ENCODE measurements at regions not wholly inside any gene's neighbourhood (a gene's known extent, or its start where the extent isn't known, plus 50 kb on each side); places are given as distances from the start of the nearest gene placed in this dataset.
"Not testable (repeated sequence)": the region's sequence is repeated elsewhere in the genome, so short reads cannot be mapped to it uniquely, and the experiment has no call there.

DNA sequence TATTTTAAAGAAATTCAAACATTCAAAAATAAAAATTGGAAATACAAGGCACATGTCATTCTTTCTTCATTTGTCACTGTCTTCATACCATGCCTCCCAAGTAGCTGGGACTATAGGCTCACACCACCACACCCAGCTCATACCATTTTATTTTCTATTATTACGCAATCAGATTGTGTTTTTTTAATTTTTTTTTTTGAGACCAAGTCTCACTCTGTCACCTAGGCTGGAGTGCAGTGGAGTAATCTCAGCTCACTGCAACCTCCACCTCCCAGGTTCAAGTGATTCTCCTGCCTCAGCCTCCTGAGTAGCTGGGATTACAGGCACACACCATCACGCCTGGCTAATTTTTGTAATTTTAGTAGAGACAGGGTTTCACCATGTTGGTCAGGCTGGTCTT, 526.1 kb downstream of the DTWD2 start:
- not testable (repeated sequence) for DNase-seq

DNA sequence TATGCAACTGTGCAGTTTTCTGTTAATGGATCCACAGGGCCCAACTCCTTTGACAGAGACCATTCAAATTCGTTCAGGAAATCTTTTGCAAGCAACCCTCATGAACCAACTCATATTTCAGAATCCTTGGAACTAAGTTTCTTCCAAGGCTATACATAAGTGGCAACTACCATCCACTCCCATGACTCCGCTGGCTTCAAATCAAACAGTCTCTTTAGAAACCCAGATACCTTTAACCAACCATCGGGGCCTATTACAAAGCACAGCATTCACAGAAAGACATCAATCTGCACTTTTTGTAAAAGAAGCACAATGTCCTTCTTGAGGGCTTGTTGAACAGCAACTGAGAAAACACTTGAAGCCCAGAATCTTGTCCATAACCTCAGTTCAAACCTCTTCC, 526.9 kb downstream of the DTWD2 start:
- DNase-seq = no peak

DNA sequence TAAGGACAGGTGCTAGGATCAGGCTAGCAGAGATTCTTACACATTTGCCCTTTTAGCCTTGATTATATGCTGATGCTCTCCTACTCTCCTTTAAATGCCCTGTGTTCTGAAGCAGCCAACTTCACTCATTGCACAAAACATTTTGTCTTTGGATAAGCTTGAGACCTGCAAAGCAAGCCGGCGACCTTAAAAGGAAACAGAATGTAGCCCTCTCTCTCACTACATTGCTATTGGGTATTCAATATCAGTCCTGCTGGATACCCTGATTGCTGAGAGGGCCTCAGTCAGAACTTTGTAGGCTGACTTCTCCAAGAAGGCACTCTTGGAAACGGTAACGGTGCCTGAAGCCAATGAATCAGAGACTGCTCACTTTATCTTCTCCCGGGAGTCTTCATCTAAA, 528.9 kb downstream of the DTWD2 start:
- no peak for DNase-seq

DNA sequence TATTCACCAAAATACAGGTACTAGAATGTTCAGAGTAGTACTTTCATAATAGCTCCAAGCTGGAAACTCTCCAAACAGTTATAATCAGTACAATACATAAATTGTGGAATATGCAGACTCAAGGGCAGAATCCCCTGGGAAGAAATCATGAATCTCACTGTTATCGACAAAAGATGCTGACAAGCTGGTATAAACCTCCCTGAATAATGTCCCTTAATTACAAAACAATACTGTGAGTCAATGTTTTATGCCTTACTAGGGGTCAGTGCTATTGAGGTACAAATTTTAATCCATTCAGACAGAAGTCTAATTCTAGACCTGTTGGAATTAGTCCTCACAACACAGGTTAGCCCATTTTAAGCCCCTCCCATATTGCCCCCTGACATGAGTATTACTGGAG, 532.3 kb downstream of the DTWD2 start:
- no peak for DNase-seq

DNA sequence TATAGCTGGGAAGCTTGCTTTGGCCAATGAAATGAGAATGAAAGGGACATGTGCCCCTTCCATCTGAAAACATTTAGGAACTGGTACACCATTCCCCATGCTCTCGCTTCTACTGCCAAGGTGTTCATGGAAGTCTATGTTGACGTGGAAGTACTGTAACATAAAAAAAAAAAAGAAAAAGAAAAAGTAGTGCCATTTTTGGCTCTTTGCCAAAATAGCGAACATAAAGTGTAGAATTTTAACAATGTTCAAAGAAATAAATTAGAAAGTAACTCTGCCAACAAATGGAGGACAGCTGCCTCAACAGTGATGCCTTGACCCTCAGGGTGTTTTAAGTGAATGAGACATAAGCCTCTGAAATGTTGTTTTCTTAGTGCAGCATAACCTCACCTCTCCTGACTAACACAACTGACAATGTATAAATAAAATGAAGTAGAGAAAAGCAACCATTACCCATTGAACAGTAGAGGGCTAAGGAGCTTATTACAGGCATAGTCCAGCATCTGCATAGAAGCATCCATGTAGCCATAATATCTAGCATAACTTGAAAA, 536.6 kb downstream of the DTWD2 start:
- no peak for DNase-seq

DNA sequence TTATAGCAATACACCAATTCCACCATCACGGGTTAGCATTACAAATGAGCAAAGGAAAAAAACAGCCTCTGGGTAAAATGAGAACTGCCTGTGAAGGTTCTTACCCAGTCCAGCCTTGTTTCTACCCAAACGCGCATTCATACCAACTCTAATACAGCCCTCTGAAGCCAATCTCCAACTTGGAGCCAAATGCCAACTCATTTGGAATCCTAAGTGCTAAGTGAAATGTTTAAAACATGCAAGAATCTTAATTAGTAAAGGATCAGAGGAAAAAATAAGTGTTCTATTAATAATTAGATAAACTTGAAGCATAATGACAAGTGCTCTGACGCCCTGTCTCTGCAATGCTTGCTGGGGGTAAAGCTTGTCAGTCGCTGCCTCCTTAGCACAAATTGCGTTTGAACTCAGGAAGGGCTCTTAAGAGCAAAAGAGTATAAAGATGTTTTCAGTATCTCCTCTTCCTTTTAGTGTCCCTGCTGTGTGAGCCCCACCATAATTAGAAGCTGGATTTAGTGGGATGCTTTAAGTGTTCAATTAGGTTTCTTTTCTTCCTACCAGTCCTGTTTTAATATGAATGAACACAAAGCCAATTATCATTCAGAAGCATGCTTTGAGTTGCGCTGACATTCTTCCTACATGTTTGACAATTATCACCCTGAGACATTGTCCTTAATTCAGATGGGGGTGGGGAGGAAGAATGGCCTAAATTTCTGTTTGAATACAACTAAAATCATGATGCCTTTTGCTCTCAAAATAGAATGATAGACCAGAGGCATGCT, 537.6 kb downstream of the DTWD2 start:
- DNase-seq = no peak

DNA sequence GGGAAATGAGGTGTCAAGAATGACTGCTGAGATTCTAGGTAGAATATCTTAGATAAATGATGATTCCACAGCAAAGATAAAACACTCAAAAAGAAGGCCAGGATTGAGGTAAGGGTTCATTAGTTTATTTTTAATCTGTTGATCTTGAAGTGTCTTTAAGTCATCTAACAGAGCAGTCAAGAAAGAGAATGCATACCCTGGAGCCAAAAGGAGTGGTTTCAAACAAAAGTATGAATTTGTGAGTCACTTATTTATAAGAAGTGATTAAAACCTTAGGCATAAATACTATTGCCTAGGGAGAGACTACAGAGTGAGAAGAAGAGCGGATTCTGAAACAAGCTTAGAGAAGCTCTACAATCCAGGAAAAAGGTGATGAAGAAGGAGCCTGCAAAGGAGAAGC, 541.0 kb downstream of the DTWD2 start:
- DNase-seq = no peak

DNA sequence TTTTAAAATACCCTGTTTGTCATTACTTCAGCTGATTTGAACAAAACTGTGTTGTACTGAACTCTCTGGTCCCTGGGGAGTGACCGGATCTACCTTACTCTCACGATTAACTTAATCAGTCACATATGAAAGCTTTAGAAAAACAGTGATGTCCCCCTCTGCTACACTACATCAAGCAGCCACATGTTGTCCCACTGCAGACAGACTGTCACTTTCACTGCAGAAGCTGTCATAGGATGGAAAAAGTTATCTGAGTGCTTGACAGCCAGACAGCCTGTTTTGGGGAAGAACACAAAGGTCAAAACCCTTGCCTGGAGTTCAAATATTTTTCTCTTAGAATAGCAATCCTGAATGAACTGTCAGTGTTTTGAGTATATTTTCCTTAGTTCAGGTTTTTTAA, 546.4 kb downstream of the DTWD2 start:
- no peak for DNase-seq

DNA sequence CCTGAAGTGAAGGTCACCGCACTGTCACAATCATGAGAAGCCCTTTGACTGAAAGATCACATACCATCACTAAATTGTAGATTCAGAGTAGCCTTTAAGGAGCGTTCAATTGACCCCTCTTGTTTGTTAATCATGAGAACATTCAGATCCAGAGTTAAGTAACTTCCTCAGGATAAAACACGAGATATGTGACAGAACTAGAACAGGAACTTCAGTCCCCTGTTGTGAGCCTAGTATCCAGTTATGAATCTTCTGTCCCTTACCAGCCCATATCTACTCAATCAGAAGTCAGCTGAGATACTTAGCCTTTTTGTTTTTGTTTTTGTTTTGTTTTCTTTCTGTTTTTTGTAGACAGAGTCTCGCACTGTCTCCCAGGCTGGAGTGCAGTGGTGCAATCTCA, 547.3 kb downstream of the DTWD2 start:
- DNase-seq = no peak

DNA sequence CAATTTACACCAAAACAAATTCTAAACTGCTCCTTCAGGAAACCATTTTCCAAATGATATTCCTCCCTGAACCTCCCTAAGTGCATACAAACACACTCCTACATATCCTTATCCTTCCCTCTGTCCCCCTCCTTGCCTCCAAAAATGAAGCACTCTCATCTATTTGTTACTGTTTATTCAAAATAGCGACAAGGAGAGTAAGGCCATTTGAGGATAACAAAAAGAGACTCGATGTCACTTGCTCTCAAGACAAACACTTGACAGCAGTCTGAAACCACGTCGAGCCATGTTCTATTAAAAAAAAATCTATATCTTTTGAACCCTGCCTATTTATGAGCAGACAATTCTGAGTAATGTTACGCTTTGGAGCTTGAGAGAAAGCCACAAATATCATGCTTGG, 547.9 kb downstream of the DTWD2 start:
- no peak for DNase-seq

DNA sequence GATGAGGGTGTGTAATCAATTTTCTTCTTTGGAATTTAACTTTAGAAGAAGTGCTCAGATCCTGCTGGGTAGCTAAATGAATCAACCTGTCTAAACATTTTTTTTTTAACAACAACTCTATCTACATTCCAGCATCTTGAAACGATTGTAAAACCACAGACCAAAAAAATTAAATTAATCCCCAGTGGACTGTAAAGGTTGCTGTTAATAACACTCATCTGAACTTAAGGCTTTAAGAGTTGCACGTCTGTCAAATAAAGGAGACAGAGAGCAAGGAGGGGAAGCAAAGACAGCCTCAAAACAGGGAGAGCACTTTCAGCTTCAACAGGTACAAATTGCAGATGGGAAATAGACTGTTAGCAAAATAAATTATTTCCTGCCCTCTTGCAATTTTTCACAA, 548.5 kb downstream of the DTWD2 start:
- no peak for DNase-seq

DNA sequence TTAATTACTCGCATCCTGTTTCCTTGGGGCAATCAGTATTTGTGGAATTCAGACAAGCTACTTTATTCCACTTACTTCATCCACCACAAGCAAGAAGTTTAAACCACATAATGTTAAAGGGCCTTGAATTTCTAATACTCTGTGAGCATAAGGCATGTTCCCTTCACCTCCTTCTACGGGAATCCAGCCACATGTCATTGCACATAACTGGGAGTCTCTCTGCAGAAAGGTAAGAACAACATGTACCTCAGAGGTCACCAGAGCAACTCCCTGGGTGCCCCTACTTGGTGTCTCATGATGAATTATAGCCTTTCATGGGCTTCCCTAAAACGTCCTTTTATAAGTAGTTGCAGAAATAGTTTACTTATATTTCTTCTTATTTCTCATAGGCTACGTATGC, 553.2 kb downstream of the DTWD2 start:
- no peak for DNase-seq

DNA sequence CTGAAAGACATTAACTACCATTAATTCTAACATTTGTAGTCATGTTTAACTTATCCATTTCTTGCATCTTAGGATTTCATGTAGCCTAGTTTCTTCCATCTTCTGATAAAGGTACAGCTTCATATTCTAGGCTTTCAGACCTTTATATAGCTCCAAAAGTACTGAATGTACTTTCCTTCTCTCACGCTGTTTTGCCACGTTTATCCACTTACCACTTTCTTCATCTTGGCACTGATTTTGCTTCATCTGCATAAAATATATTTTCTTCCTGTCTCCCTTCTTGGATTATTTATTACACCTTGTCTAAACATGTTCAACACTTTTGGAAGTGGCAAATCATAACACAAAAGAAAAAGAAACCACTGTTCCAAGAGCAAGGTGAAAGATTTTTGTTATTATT, 553.8 kb downstream of the DTWD2 start:
- DNase-seq = no peak

DNA sequence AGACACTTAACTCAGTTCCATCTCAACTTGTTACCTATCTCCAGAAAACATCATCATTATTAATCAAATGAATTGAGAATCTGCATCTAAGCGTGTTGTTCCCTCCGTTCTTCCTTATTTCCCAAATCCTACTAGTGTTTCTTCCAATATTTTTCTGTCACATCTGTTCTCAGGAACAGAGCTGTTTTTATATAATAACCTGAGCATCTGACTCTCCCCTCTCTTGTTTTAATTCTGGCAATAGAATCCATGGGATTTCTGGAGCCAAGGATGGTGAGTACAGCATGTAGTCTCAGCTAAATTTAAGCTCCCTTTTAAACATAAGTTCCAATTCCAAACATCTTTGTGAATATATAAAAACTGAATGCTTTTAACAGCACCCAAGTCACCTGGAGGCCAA, 558.3 kb downstream of the DTWD2 start:
- no peak for DNase-seq

DNA sequence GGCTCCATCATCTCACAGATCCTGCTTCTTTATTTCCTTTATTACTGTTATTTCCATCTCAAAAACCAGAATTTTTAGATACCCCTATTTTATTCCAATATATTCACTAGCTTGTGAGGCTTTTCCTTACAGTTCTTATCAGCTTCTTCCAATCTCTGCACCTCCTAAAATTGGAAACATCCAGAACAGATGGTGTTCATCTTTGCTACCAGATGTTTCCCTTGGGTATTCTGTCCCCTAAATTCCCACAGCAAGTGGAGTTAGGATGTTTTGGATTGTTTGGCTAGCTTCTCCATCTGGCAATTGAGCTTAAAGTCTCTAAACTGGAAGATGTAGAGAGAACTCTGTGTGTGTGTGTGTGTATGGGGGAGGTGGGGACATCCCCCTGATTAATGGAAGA, 580.4 kb downstream of the DTWD2 start:
- no peak for DNase-seq

DNA sequence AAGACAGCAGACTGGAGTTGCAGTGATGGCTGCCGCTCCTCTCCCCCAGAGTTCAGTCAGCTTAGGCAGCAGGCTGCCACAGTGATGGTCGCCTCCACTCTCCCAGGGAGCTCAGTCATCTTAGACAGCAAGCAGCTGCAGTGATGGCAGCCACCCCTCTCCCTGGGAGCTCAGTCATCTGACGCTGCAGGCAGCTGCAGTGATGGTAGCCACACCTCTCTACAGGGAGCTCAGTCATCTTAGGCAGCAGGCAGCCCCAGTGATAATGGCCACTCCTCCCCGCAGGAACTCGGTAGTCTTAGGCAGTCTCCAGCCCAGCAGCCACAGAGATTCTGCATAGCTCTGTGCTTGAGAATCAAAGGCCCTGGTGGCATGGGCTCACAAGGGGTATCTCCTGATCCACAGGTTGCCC, 582.7 kb downstream of the DTWD2 start:
- DNase-seq = no peak

DNA sequence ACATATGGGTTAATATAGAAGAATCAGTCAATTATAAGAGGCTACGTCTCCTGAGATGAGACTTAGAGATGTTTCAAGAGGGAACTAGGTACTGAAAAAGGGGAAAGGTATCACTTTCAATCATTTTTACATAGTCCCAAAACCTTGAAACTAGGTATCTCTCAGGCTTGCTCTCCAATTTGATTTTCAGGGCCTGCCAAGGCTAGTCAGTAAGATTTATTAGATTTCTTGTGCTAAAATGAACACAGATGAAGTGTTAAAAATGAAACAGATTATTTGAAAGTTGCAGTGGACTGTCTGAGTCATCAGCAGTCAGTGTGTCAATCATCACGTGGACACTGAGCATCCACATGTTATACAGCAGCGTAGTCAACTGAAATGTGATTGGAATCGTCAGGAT, 591.1 kb downstream of the DTWD2 start:
- no peak for DNase-seq

DNA sequence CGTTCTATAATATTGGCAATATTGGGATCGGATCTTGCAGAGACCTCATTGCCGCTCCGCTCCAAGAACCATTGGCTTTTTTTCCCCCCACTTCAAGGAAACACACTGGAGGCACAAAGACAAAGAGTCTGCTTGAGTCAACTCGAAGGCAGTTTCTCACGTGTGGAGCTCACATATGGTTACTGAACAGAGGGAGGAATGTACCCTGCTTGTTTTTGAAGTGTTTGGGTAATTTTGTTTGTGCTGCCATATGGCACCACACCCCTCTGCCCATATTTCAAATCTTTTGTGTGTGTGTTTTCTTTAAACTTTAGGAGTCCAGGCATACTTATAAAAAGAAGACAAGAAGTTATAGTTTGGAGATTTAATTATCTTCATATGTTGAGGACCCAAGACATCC, 595.9 kb downstream of the DTWD2 start:
- no peak for DNase-seq

DNA sequence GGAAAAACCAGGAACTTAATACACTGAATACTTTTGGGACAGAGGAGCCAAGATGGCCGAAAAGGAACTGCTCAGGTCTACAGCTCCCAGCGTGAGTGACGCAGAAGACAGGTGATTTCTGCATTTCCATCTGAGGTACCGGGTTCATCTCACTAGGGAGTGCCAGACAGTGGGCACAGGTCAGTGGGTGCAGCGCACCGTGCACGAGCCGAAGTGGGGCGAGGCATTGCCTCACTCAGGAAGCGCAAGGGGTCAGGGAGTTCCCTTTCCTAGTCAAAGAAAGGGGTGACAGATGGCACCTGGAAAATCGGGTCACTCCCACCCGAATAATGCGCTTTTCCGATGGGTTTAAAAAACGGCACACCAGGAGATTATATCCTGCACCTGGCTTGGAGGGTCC, 605.4 kb downstream of the DTWD2 start:
- not testable (repeated sequence) for DNase-seq

DNA sequence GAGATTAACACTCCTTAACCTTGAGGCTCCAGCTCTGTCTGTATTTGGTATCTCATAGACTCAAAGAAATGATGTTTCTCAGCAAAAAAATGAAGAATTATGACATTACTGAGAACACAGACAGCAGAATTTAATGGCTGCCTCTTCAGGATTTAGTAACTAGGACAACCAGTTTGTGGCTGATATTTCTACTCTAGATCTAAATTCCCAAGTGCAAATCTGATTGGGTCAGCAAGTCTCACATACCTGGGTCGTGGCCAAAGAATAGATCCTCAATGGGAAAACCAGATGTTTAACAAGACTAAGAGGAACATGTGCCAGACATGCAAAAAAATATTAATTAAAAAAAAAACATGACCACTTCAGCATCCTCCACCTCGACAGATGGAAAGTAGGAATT, 608.9 kb downstream of the DTWD2 start:
- no peak for DNase-seq

DNA sequence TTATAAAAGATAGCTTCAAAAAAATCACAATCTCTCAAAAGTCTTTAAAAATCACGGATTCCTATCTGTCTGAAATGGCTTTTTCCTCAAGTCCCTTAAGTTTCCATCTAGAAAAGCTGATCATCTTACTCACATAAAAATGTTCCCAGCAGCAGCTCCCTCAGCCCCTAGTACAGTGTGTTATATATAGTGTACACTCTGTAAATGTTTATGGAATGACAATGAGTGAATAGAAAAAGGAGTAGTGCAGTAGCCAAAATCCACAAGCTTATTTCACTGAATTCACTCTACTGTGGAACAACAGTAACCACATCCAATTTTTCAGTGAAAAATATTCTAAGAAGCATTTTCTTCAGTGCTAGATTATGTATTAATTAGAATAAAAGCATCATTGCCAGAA, 609.4 kb downstream of the DTWD2 start:
- no peak for DNase-seq

DNA sequence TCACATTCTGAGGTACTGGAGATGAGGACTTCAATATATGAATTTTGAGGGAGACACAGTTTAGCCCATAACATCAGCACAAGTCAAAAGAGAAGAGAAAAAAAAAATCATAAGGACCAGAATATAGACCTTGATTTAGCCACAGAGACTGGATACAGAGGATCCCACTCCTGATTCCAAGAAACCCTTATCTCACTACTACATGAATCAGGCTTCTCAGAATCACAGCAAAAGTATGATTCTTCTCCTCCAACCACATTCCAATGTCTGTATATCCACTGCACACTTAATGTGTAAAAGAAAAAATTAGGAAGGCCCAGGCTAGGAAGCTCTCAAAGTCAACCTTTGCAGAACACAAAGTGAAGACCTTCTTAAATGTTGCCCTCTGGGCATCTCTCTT, 610.9 kb downstream of the DTWD2 start:
- no peak for DNase-seq

DNA sequence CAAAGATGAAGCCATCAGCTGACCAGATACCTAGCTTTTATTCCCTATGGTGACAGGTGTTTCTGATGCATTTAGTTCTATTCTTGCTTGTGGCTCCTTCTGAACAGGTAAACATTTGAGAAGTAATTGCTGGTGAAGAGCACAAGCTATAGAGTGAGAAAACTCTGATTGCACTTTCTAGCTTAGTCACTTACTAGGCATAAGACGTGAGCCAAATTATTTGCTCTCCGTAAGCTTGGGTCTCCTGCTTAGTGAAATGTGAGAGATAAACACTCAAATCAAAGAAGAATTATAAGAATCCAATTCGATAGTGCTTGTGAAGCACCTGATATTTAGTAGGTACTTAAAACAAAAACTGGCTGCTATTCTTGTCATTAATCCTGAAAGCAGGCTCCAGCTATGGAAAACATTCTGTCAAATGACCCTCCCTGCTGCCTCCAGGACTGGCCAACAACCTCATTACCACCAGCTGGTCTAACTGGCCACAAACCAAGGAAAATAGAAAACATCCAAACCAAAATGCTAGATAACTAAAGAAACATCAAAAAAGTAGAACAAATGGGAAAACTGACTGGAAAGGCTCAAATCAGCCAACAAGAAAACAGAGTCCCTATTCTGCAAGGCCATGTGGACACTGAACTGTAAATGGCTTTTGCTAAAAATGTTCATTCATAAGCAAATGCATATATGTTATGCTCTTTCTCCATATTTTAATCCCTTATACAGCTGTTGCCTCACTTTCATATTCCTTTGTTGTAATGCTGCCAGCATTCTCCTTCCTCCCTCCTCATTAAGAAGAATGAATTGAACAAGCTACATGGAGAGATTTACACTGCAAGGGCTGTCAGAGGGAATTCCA, 616.1 kb downstream of the DTWD2 start:
- DNase-seq = no peak

DNA sequence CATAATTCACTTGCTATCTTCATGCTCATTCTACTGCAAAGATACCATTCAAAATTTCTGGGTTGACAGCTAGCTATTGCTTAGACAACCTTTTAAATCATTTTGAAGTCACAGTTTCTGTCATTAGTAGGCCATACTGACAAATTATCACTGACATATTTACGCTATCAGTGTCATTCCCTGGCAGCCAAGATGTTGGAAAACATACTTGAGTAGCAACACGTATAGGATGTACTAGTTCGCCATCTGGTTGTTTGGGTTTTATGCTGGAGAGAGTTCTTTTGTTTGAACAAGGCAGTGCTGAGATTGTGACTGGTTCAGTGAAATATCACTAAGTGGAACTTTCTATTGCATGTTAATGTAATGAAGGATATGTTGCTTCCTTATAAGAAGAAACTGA, 621.9 kb downstream of the DTWD2 start:
- DNase-seq = no peak
